Tibial nerve (tissue), 4 donors: ENCODE measurements at regions not wholly inside any gene's neighbourhood (a gene's known extent, or its start where the extent isn't known, plus 50 kb on each side); places are given as distances from the start of the nearest gene placed in this dataset.

ENCODE experiments used
- CTCF ChIP-seq, 5 experiments: fragments of 200-600 bp in 3 of 5; fragments of 450-650 bp in 2 of 5; sonication (generic) in 3 of 5; IDR thresholded peaks; one replicate each; pipeline ENCODE4 v1.5.1; 2016 to 2019; ENCODE audit warnings: antibody characterized with exemption in 5 of 5, mild to moderate bottlenecking in 3 of 5, moderate library complexity in 2 of 5
- EP300 ChIP-seq, 2 donors: sonication (generic); formaldehyde crosslinking; IDR thresholded peaks; one replicate each; pipeline ENCODE4 v1.6.1; 2017; ENCODE audit warnings: antibody characterized with exemption in 2 of 2, mild to moderate bottlenecking in 1 of 2
- POLR2A ChIP-seq, 2 donors: fragments of 450-650 bp; IDR thresholded peaks; one replicate each; pipeline ENCODE4 v1.6.1; 2017; ENCODE audit warnings: antibody characterized with exemption in 2 of 2, mild to moderate bottlenecking in 2 of 2, moderate library complexity in 2 of 2

- TF ChIP-seq CTCF (IDR thresholded peaks at IDR 0.05) = no peak
- no peak for TF ChIP-seq POLR2A (IDR thresholded peaks at IDR 0.05)
- TF ChIP-seq EP300 (IDR thresholded peaks at IDR 0.05) = no peak
Measured at GRCh38 chr7:41130086-41130485, 572.8 kb downstream of the INHBA start.
